Esophagus squamous epithelium (tissue), 5 donors: ENCODE measurements at regions not wholly inside any gene's neighbourhood (a gene's known extent, or its start where the extent isn't known, plus 50 kb on each side); places are given as distances from the start of the nearest gene placed in this dataset.

ENCODE experiments used
- DNase-seq: peaks from one replicate; lab custom pipeline; 2025; lab: John Stamatoyannopoulos, UW
- H3K27ac ChIP-seq, 4 donors: fragments of 200-600 bp; sonication (generic); one replicate each; pipeline ENCODE4 v1.5.1; 2016 to 2019; ENCODE audit warnings: mild to moderate bottlenecking in 1 of 4
- H3K27me3 ChIP-seq, 4 donors: fragments of 200-600 bp; sonication (generic); 1 replicate in 3 of 4; 2 replicates in 1 of 4; pipeline versions ENCODE4 v1.5.1 to v1.6.0; 2017 to 2021; ENCODE audit warnings: antibody characterized with exemption in 1 of 4
- H3K36me3 ChIP-seq, 3 donors: fragments of 200-600 bp; sonication (generic); one replicate each; pipeline ENCODE4 v1.5.1; 2016 to 2019
- H3K4me1 ChIP-seq, 3 donors: fragments of 200-600 bp; sonication (generic); one replicate each; pipeline ENCODE4 v1.5.1; 2017 to 2019
- H3K4me3 ChIP-seq, 4 donors: fragments of 200-600 bp; sonication (generic); 1 replicate in 3 of 4; 2 replicates in 1 of 4; pipeline ENCODE4 v1.5.1; 2016 to 2019; ENCODE audit warnings: mild to moderate bottlenecking in 2 of 4, moderate library complexity in 1 of 4
- H3K9me3 ChIP-seq, 3 donors: fragments of 200-600 bp; sonication (generic); one replicate each; pipeline ENCODE4 v1.5.1; 2016 to 2019
- CTCF ChIP-seq, 6 experiments: fragments of 450-650 bp in 4 of 6; fragments of 200-600 bp in 2 of 6; sonication (generic) in 2 of 6; IDR thresholded peaks; one replicate each; pipeline ENCODE4 v1.5.1; 2016 to 2019; ENCODE audit warnings: antibody characterized with exemption in 6 of 6, mild to moderate bottlenecking in 4 of 6, moderate library complexity in 4 of 6
- POLR2A ChIP-seq, 4 donors: fragments of 450-650 bp; IDR thresholded peaks; one replicate each; pipeline ENCODE4 v1.6.1; 2017; ENCODE audit warnings: antibody characterized with exemption in 4 of 4, mild to moderate bottlenecking in 4 of 4, moderate library complexity in 3 of 4
- WGBS, 2 donors: methylation state at CpG; one replicate each; pipeline ENCODE4 v1.1.5; 2018; 5-methylcytosine and 5-hydroxymethylcytosine counted together
- intact Hi-C: fragments of 100-400 bp; cut with DNase I; formaldehyde crosslinking; loops from one replicate; pipeline ENCODE4 v1.15.0; 2022
- donor health status: DM: yes; HTN: yes; CAD: no.

- no peaks in the 10 kb centered on the region for H3K9me3 ChIP-seq
- no peaks in the 10 kb centered on the region for H3K27me3 ChIP-seq
- no peak overlapping the region for H3K27ac ChIP-seq
- no peak overlapping the region for H3K4me3 ChIP-seq
- TF ChIP-seq CTCF (IDR thresholded peaks at IDR 0.05) (no peak), POLR2A (IDR thresholded peaks at IDR 0.05) (no peak)
- no peak for DNase-seq
- H3K4me1 ChIP-seq, result no peaks in the 10 kb centered on the region
- H3K36me3 ChIP-seq, result no peaks in the 10 kb centered on the region
- intact Hi-C loops, result no loop called here
Observed at GRCh38 chrX:137305404-137305803, 260.5 kb upstream of the ZIC3 start.

- DNase-seq, result no peak
- 68 to 77% methylated on average over 4 of the region's 4 CpGs for WGBS, 2 donors
Observed at GRCh38 chrX:137297167-137297566, 263.4 kb upstream of the GPR101 start.

GRCh38 chrX:137290011-137290410, 256.2 kb upstream of the GPR101 start:
- no peak overlapping the region for H3K27ac ChIP-seq
- DNase-seq, result no peak
- WGBS, 2 donors, result 23% methylated on average over 3 of the region's 3 CpGs; no CpG with 5 or more reads in 1 of the 2 donors
- TF ChIP-seq CTCF (IDR thresholded peaks at IDR 0.05), result no peak
- no peak for TF ChIP-seq POLR2A (IDR thresholded peaks at IDR 0.05)
- H3K9me3 ChIP-seq, result no peaks in the 10 kb centered on the region
- H3K4me1 ChIP-seq, result no peaks in the 10 kb centered on the region
- intact Hi-C loops, result no loop called here
- H3K4me3 ChIP-seq, result no peak overlapping the region
- H3K27me3 ChIP-seq, result no peaks in the 10 kb centered on the region
- no peaks in the 10 kb centered on the region for H3K36me3 ChIP-seq

More at GRCh38 chrX:137297167-137297566, 263.4 kb upstream of the GPR101 start:
- no peak overlapping the region for H3K4me3 ChIP-seq
- H3K4me1 ChIP-seq, result no peaks in the 10 kb centered on the region
- intact Hi-C loops, result no loop called here
- H3K9me3 ChIP-seq, result no peaks in the 10 kb centered on the region
- H3K27me3 ChIP-seq, result no peaks in the 10 kb centered on the region
- no peak overlapping the region for H3K27ac ChIP-seq
- TF ChIP-seq POLR2A (IDR thresholded peaks at IDR 0.05) (no peak), CTCF (IDR thresholded peaks at IDR 0.05) (no peak)
- H3K36me3 ChIP-seq, result no peaks in the 10 kb centered on the region

- Histone ChIP-seq H3K36me3 (no peaks in the 10 kb centered on the region), H3K4me3 (no peak overlapping the region), H3K4me1 (no peaks in the 10 kb centered on the region), H3K27me3 (no peaks in the 10 kb centered on the region), H3K9me3 (no peaks in the 10 kb centered on the region), H3K27ac (no peak overlapping the region)
- no peak for DNase-seq
- 45 to 65% methylated on average over 3 of the region's 3 CpGs for WGBS, 2 donors
- intact Hi-C loops, result no loop called here
- no peak for TF ChIP-seq POLR2A (IDR thresholded peaks at IDR 0.05)
- no peak for TF ChIP-seq CTCF (IDR thresholded peaks at IDR 0.05)
Observed at GRCh38 chrX:137287191-137287590, 253.4 kb upstream of the GPR101 start.

- Histone ChIP-seq H3K27me3 (no peaks in the 10 kb centered on the region), H3K4me1 (no peaks in the 10 kb centered on the region), H3K27ac (no peak overlapping the region), H3K36me3 (no peaks in the 10 kb centered on the region), H3K9me3 (no peaks in the 10 kb centered on the region), H3K4me3 (no peak overlapping the region)
- WGBS, 2 donors, result 52 to 74% methylated on average over 2 of the region's 2 CpGs
- intact Hi-C loops, result no loop called here
- TF ChIP-seq POLR2A (IDR thresholded peaks at IDR 0.05) (no peak), CTCF (IDR thresholded peaks at IDR 0.05) (no peak)
- no peak for DNase-seq
Observed at GRCh38 chrX:137286423-137286822, 252.6 kb upstream of the GPR101 start.
